Liver (tissue), 8 donors: ENCODE measurements at regions not wholly inside any gene's neighbourhood (a gene's known extent, or its start where the extent isn't known, plus 50 kb on each side); places are given as distances from the start of the nearest gene placed in this dataset.

Source experiments
- DNase-seq: peaks from one replicate; pipeline ENCODE4 v3.0.0-alpha.2; 2017; ENCODE audit warnings: low spot score
- H3K27ac ChIP-seq, 2 donors: one replicate each; pipeline ENCODE4 v1.7.0; 2013; ENCODE audit warnings: inconsistent platforms in 2 of 2, low read length in 2 of 2, control low read depth in 1 of 2, low read depth in 1 of 2, mild to moderate bottlenecking in 1 of 2
- H3K27me3 ChIP-seq, 4 donors: one replicate each; pipeline versions ENCODE4 v1.6.1 to v1.7.0; 2013; ENCODE audit warnings: low read length in 3 of 4, inconsistent platforms in 1 of 4, mild to moderate bottlenecking in 1 of 4, moderate library complexity in 1 of 4; ENCODE audit not compliant: control insufficient read depth in 4 of 4, insufficient read depth in 4 of 4
- H3K36me3 ChIP-seq, 4 donors: one replicate each; pipeline versions ENCODE4 v1.6.1 to v1.7.0; 2013; ENCODE audit warnings: low read length in 3 of 4, mild to moderate bottlenecking in 3 of 4, low read depth in 1 of 4, moderate library complexity in 1 of 4; ENCODE audit not compliant: control insufficient read depth in 4 of 4, insufficient read depth in 3 of 4
- H3K4me1 ChIP-seq, 4 donors: one replicate each; pipeline versions ENCODE4 v1.6.1 to v1.7.0; 2013; ENCODE audit warnings: low read length in 3 of 4, mild to moderate bottlenecking in 3 of 4, moderate library complexity in 1 of 4; ENCODE audit not compliant: control insufficient read depth in 4 of 4, insufficient read depth in 4 of 4
- H3K4me3 ChIP-seq, 3 donors: one replicate each; pipeline versions ENCODE4 v1.6.1 to v1.7.0; 2013; ENCODE audit warnings: low read length in 3 of 3, control low read depth in 1 of 3, low read depth in 1 of 3, mild to moderate bottlenecking in 1 of 3
- H3K9ac ChIP-seq, 2 donors: one replicate each; pipeline ENCODE4 v1.7.0; 2013; ENCODE audit warnings: low read length in 2 of 2, mild to moderate bottlenecking in 2 of 2, moderate library complexity in 2 of 2, control low read depth in 1 of 2, low read depth in 1 of 2
- H3K9me3 ChIP-seq, 4 donors: one replicate each; pipeline versions ENCODE4 v1.6.1 to v1.7.0; 2013; ENCODE audit warnings: low read length in 3 of 4; ENCODE audit not compliant: control insufficient read depth in 4 of 4
- EGR1 ChIP-seq, 2 donors: IDR thresholded peaks; 2 replicates each; pipeline ENCODE4 v1.6.1; 2016 to 2018; ENCODE audit warnings: antibody characterized with exemption in 2 of 2, low read depth in 2 of 2
- FOXA1 ChIP-seq: IDR thresholded peaks from 2 replicates; pipeline ENCODE4 v1.6.1; 2016; ENCODE audit warnings: antibody characterized with exemption
- FOXA2 ChIP-seq: IDR thresholded peaks from 2 replicates; pipeline ENCODE4 v1.6.1; 2016; ENCODE audit warnings: antibody characterized with exemption
- GABPA ChIP-seq, 2 donors: IDR thresholded peaks in 1 of 2; conservative IDR thresholded peaks in 1 of 2; 2 replicates each; pipeline ENCODE4 v1.6.1; 2016; ENCODE audit warnings: antibody characterized with exemption in 2 of 2, mild to moderate bottlenecking in 1 of 2, moderate library complexity in 1 of 2
- HNF4A ChIP-seq, 2 donors: conservative IDR thresholded peaks; 2 replicates each; pipeline ENCODE4 v1.6.1; 2016; ENCODE audit warnings: antibody characterized with exemption in 2 of 2, mild to moderate bottlenecking in 2 of 2
- HNF4G ChIP-seq: IDR thresholded peaks from 2 replicates; pipeline ENCODE4 v1.6.1; 2016; ENCODE audit warnings: antibody characterized with exemption
- JUND ChIP-seq, 2 donors: IDR thresholded peaks; 2 replicates each; pipeline ENCODE4 v1.6.1; 2016; ENCODE audit warnings: antibody characterized with exemption in 2 of 2
- NR2F2 ChIP-seq: IDR thresholded peaks from 2 replicates; pipeline ENCODE4 v1.6.1; 2016; ENCODE audit warnings: antibody characterized with exemption
- RAD21 ChIP-seq, 2 donors: IDR thresholded peaks; 2 replicates each; pipeline ENCODE4 v1.6.1; 2016; ENCODE audit warnings: antibody characterized with exemption in 2 of 2, mild to moderate bottlenecking in 2 of 2
- RXRA ChIP-seq, 2 donors: IDR thresholded peaks; 2 replicates each; pipeline ENCODE4 v1.6.1; 2017 to 2018; ENCODE audit warnings: antibody characterized with exemption in 2 of 2, mild to moderate bottlenecking in 1 of 2
- SP1 ChIP-seq: IDR thresholded peaks from 2 replicates; pipeline ENCODE4 v1.6.1; 2018; ENCODE audit warnings: antibody characterized with exemption, mild to moderate bottlenecking
- TAF1 ChIP-seq: conservative IDR thresholded peaks from 2 replicates; pipeline ENCODE4 v1.6.1; 2016; ENCODE audit warnings: antibody characterized with exemption, mild to moderate bottlenecking
- YY1 ChIP-seq: IDR thresholded peaks from 2 replicates; pipeline ENCODE4 v1.6.1; 2016; ENCODE audit warnings: antibody characterized with exemption, mild to moderate bottlenecking
- ZBTB33 ChIP-seq: IDR thresholded peaks from 2 replicates; pipeline ENCODE4 v1.6.1; 2016; ENCODE audit warnings: antibody characterized with exemption
- WGBS: extraction: QIAGEN DNeasy Blood & Tissue Kit; methylation state at CpG from one replicate; pipeline ENCODE4 v1.1.7; 2013; 5-methylcytosine and 5-hydroxymethylcytosine counted together
- TF ChIP-seq, protein P1 (sequence below): IDR thresholded peaks from 2 replicates; pipeline ENCODE4 v1.6.1; 2016; ENCODE audit warnings: antibody characterized with exemption, mild to moderate bottlenecking
- TF ChIP-seq, protein P2 (sequence below): fragments of 150-350 bp; IDR thresholded peaks from 2 replicates; pipeline ENCODE4 v1.5.1; 2017; ENCODE audit warnings: improper control_type of control experiment, low read depth, low read length; ENCODE audit not compliant: missing input control
- TF ChIP-seq, protein P3 (sequence below): IDR thresholded peaks from 2 replicates; pipeline ENCODE4 v1.6.1; 2016; ENCODE audit warnings: antibody characterized with exemption
- TF ChIP-seq, protein P4 (sequence below): IDR thresholded peaks from 2 replicates; pipeline ENCODE4 v1.6.1; 2016; ENCODE audit warnings: antibody characterized with exemption
- donor health status: healthy.
- donor health status: healthy.
- donor health status: healthy.
- donor health status: healthy.
- donor health status: healthy.

GRCh38 chr2:13195270-13195669, 478.5 kb downstream of the TRIB2 start:
- Histone ChIP-seq H3K27ac (no peak overlapping the region), H3K4me1 (no peaks in the 10 kb centered on the region), H3K36me3 (no peaks in the 10 kb centered on the region), H3K9ac (no peak overlapping the region), H3K4me3 (no peak overlapping the region), H3K27me3 (no peaks in the 10 kb centered on the region), H3K9me3 (no peaks in the 10 kb centered on the region)
- TF ChIP-seq, protein P1, sequence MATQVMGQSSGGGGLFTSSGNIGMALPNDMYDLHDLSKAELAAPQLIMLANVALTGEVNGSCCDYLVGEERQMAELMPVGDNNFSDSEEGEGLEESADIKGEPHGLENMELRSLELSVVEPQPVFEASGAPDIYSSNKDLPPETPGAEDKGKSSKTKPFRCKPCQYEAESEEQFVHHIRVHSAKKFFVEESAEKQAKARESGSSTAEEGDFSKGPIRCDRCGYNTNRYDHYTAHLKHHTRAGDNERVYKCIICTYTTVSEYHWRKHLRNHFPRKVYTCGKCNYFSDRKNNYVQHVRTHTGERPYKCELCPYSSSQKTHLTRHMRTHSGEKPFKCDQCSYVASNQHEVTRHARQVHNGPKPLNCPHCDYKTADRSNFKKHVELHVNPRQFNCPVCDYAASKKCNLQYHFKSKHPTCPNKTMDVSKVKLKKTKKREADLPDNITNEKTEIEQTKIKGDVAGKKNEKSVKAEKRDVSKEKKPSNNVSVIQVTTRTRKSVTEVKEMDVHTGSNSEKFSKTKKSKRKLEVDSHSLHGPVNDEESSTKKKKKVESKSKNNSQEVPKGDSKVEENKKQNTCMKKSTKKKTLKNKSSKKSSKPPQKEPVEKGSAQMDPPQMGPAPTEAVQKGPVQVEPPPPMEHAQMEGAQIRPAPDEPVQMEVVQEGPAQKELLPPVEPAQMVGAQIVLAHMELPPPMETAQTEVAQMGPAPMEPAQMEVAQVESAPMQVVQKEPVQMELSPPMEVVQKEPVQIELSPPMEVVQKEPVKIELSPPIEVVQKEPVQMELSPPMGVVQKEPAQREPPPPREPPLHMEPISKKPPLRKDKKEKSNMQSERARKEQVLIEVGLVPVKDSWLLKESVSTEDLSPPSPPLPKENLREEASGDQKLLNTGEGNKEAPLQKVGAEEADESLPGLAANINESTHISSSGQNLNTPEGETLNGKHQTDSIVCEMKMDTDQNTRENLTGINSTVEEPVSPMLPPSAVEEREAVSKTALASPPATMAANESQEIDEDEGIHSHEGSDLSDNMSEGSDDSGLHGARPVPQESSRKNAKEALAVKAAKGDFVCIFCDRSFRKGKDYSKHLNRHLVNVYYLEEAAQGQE, result no peak
- TF ChIP-seq GABPA (IDR thresholded peaks at IDR 0.05 in 1 of 2, conservative IDR thresholded peaks at IDR 0.05 in 1 of 2), result no peak
- TF ChIP-seq ZBTB33, result no peak
- TF ChIP-seq, protein P2, sequence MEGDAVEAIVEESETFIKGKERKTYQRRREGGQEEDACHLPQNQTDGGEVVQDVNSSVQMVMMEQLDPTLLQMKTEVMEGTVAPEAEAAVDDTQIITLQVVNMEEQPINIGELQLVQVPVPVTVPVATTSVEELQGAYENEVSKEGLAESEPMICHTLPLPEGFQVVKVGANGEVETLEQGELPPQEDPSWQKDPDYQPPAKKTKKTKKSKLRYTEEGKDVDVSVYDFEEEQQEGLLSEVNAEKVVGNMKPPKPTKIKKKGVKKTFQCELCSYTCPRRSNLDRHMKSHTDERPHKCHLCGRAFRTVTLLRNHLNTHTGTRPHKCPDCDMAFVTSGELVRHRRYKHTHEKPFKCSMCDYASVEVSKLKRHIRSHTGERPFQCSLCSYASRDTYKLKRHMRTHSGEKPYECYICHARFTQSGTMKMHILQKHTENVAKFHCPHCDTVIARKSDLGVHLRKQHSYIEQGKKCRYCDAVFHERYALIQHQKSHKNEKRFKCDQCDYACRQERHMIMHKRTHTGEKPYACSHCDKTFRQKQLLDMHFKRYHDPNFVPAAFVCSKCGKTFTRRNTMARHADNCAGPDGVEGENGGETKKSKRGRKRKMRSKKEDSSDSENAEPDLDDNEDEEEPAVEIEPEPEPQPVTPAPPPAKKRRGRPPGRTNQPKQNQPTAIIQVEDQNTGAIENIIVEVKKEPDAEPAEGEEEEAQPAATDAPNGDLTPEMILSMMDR, result no peak
- TF ChIP-seq EGR1 (IDR thresholded peaks at IDR 0.05; ENCODE audit: low read depth in 2 of 2), result no peak
- no peak for TF ChIP-seq FOXA1
- TF ChIP-seq RXRA (IDR thresholded peaks at IDR 0.05), result no peak
- no peak for TF ChIP-seq TAF1
- no peak for TF ChIP-seq NR2F2
- TF ChIP-seq HNF4A (conservative IDR thresholded peaks at IDR 0.05), result no peak
- no peak for TF ChIP-seq RAD21 (IDR thresholded peaks at IDR 0.05)
- no peak for TF ChIP-seq FOXA2
- TF ChIP-seq, protein P3, sequence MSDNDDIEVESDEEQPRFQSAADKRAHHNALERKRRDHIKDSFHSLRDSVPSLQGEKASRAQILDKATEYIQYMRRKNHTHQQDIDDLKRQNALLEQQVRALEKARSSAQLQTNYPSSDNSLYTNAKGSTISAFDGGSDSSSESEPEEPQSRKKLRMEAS, result no peak
- TF ChIP-seq, protein P4, sequence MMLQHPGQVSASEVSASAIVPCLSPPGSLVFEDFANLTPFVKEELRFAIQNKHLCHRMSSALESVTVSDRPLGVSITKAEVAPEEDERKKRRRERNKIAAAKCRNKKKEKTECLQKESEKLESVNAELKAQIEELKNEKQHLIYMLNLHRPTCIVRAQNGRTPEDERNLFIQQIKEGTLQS, result no peak
- TF ChIP-seq SP1, result no peak
- TF ChIP-seq JUND (IDR thresholded peaks at IDR 0.05), result no peak
- TF ChIP-seq YY1, result no peak
- no peak for TF ChIP-seq HNF4G
- 85% methylated on average over 1 of the region's 1 CpG for WGBS
- DNase-seq, result no peak
